ENCODE measurements at regions not wholly inside any gene's neighbourhood (a gene's known extent, or its start where the extent isn't known, plus 50 kb on each side); places are given as distances from the start of the nearest gene placed in this dataset.

- Histone ChIP-seq H3K36me3 (replicated peaks in 1 of 2; ENCODE audit: control insufficient read depth in 2 of 2, insufficient read depth in 2 of 2, low read length in 2 of 2) (no peaks in the 10 kb centered on the region), H3K9ac (ENCODE audit: low read depth, low read length, poor library complexity) (no peak overlapping the region), H2BK12ac (ENCODE audit: low read length) (no peak overlapping the region), H3K9me3 (replicated peaks in 1 of 2; ENCODE audit: control insufficient read depth in 2 of 2, insufficient read depth in 1 of 2, low read depth in 1 of 2, low read length in 2 of 2) (no peaks in the 10 kb centered on the region), H3K79me1 (ENCODE audit: low read depth, low read length) (no peaks in the 10 kb centered on the region), H3K14ac (ENCODE audit: low read length) (no peak overlapping the region), H3K4me1 (ENCODE audit: control insufficient read depth in 2 of 2, insufficient read depth in 1 of 2, low read depth in 1 of 2, low read length in 2 of 2) (no peaks in the 10 kb centered on the region), H2BK120ac (ENCODE audit: low read depth, low read length) (no peak overlapping the region), H3K4me2 (ENCODE audit: insufficient read depth, low read length, poor library complexity, severe bottlenecking) (no peak overlapping the region), H2BK5ac (ENCODE audit: low read length) (no peak overlapping the region), H4K8ac (ENCODE audit: low read depth, low read length) (no peak overlapping the region), H3K23ac (ENCODE audit: low read depth, low read length, poor library complexity) (no peak overlapping the region), H2AK5ac (ENCODE audit: low read depth, low read length) (no peak overlapping the region), H2AFZ (ENCODE audit: low read length) (no peak overlapping the region), H3K27ac (replicated peaks; ENCODE audit: low read length) (no peak overlapping the region), H4K91ac (ENCODE audit: low read depth, low read length, poor library complexity) (no peak overlapping the region), H3K27me3 (ENCODE audit: control insufficient read depth in 3 of 3, insufficient read depth in 3 of 3, low read depth in 1 of 3, low read length in 3 of 3) (peaks cover 0 to 11% (median 0%) of the 10 kb centered on the region in 3 experiments), H2BK15ac (ENCODE audit: low read length) (no peak overlapping the region), H3K4me3 (ENCODE audit: low read length in 2 of 2) (no peak overlapping the region), H3K18ac (ENCODE audit: low read length) (no peak overlapping the region), H3K4ac (ENCODE audit: low read length) (no peak overlapping the region)
- no peak for DNase-seq (ENCODE audit: low spot score)
- WGBS, 2 donors (ENCODE audit: extremely low coverage in 2 of 2, insufficient read length in 2 of 2, insufficient replicate concordance in 1 of 2): no CpG with 5 or more reads among the region's 3 CpGs
Measured at GRCh38 chrX:128883650-128884049, 639.6 kb downstream of the SMARCA1 start.

- H3K18ac ChIP-seq (ENCODE audit: low read length): no peak overlapping the region
- H2BK15ac ChIP-seq (ENCODE audit: low read length): no peak overlapping the region
- H2BK12ac ChIP-seq (ENCODE audit: low read length): no peak overlapping the region
- H2BK120ac ChIP-seq (ENCODE audit: low read depth, low read length): no peak overlapping the region
- no peak overlapping the region for H3K14ac ChIP-seq (ENCODE audit: low read length)
- no peaks in the 10 kb centered on the region for H3K36me3 ChIP-seq (replicated peaks in 1 of 2; ENCODE audit: control insufficient read depth in 2 of 2, insufficient read depth in 2 of 2, low read length in 2 of 2)
- H3K9ac ChIP-seq (ENCODE audit: low read depth, low read length, poor library complexity): no peak overlapping the region
- no peak overlapping the region for H3K27ac ChIP-seq (replicated peaks; ENCODE audit: low read length)
- H3K9me3 ChIP-seq (replicated peaks in 1 of 2; ENCODE audit: control insufficient read depth in 2 of 2, insufficient read depth in 1 of 2, low read depth in 1 of 2, low read length in 2 of 2): no peaks in the 10 kb centered on the region
- no peak for DNase-seq (ENCODE audit: low spot score)
- no peak overlapping the region for H4K91ac ChIP-seq (ENCODE audit: low read depth, low read length, poor library complexity)
- no peak overlapping the region for H3K23ac ChIP-seq (ENCODE audit: low read depth, low read length, poor library complexity)
- no peak overlapping the region for H2AK5ac ChIP-seq (ENCODE audit: low read depth, low read length)
- H2BK5ac ChIP-seq (ENCODE audit: low read length): no peak overlapping the region
- H3K27me3 ChIP-seq (ENCODE audit: control insufficient read depth in 3 of 3, insufficient read depth in 3 of 3, low read depth in 1 of 3, low read length in 3 of 3): no peaks in the 10 kb centered on the region
- no peak overlapping the region for H2AFZ ChIP-seq (ENCODE audit: low read length)
- no peak overlapping the region for H3K4me3 ChIP-seq (ENCODE audit: low read length in 2 of 2)
- no peak overlapping the region for H3K4ac ChIP-seq (ENCODE audit: low read length)
- no peaks in the 10 kb centered on the region for H3K79me1 ChIP-seq (ENCODE audit: low read depth, low read length)
- H3K4me1 ChIP-seq (ENCODE audit: control insufficient read depth in 2 of 2, insufficient read depth in 1 of 2, low read depth in 1 of 2, low read length in 2 of 2): no peaks in the 10 kb centered on the region
- no peak overlapping the region for H4K8ac ChIP-seq (ENCODE audit: low read depth, low read length)
- H3K4me2 ChIP-seq (ENCODE audit: insufficient read depth, low read length, poor library complexity, severe bottlenecking): no peak overlapping the region
Measured at GRCh38 chrX:128870361-128870760, 652.9 kb downstream of the SMARCA1 start.

GRCh38 chrX:128862557-128862956, 660.7 kb downstream of the SMARCA1 start:
- no peak for DNase-seq (ENCODE audit: low spot score)
- H3K4ac ChIP-seq (ENCODE audit: low read length): no peak overlapping the region
- no peak overlapping the region for H3K9ac ChIP-seq (ENCODE audit: low read depth, low read length, poor library complexity)
- no peak overlapping the region for H3K4me2 ChIP-seq (ENCODE audit: insufficient read depth, low read length, poor library complexity, severe bottlenecking)
- H3K27ac ChIP-seq (replicated peaks; ENCODE audit: low read length): no peak overlapping the region
- no peaks in the 10 kb centered on the region for H3K27me3 ChIP-seq (ENCODE audit: control insufficient read depth in 3 of 3, insufficient read depth in 3 of 3, low read depth in 1 of 3, low read length in 3 of 3)
- H2BK5ac ChIP-seq (ENCODE audit: low read length): no peak overlapping the region
- H3K14ac ChIP-seq (ENCODE audit: low read length): no peak overlapping the region
- no peak overlapping the region for H2BK120ac ChIP-seq (ENCODE audit: low read depth, low read length)
- no peak overlapping the region for H4K8ac ChIP-seq (ENCODE audit: low read depth, low read length)
- H3K36me3 ChIP-seq (replicated peaks in 1 of 2; ENCODE audit: control insufficient read depth in 2 of 2, insufficient read depth in 2 of 2, low read length in 2 of 2): no peaks in the 10 kb centered on the region
- H4K91ac ChIP-seq (ENCODE audit: low read depth, low read length, poor library complexity): no peak overlapping the region
- no peaks in the 10 kb centered on the region for H3K9me3 ChIP-seq (replicated peaks in 1 of 2; ENCODE audit: control insufficient read depth in 2 of 2, insufficient read depth in 1 of 2, low read depth in 1 of 2, low read length in 2 of 2)
- no peaks in the 10 kb centered on the region for H3K79me1 ChIP-seq (ENCODE audit: low read depth, low read length)
- no peak overlapping the region for H2AFZ ChIP-seq (ENCODE audit: low read length)
- H3K23ac ChIP-seq (ENCODE audit: low read depth, low read length, poor library complexity): no peak overlapping the region
- no peak overlapping the region for H3K18ac ChIP-seq (ENCODE audit: low read length)
- H2AK5ac ChIP-seq (ENCODE audit: low read depth, low read length): no peak overlapping the region
- no peak overlapping the region for H2BK12ac ChIP-seq (ENCODE audit: low read length)
- no peak overlapping the region for H2BK15ac ChIP-seq (ENCODE audit: low read length)
- WGBS, 2 donors (ENCODE audit: extremely low coverage in 2 of 2, insufficient read length in 2 of 2, insufficient replicate concordance in 1 of 2): no CpG with 5 or more reads among the region's 2 CpGs
- no peaks in the 10 kb centered on the region for H3K4me1 ChIP-seq (ENCODE audit: control insufficient read depth in 2 of 2, insufficient read depth in 1 of 2, low read depth in 1 of 2, low read length in 2 of 2)
- H3K4me3 ChIP-seq (ENCODE audit: low read length in 2 of 2): no peak overlapping the region

GRCh38 chrX:128848374-128848773, 674.9 kb downstream of the SMARCA1 start:
- DNase-seq (ENCODE audit: low spot score): no peak
- Histone ChIP-seq H2AFZ (ENCODE audit: low read length) (no peak overlapping the region), H3K14ac (ENCODE audit: low read length) (no peak overlapping the region), H3K79me1 (ENCODE audit: low read depth, low read length) (no peaks in the 10 kb centered on the region), H3K9ac (ENCODE audit: low read depth, low read length, poor library complexity) (no peak overlapping the region), H3K4me1 (ENCODE audit: control insufficient read depth in 2 of 2, insufficient read depth in 1 of 2, low read depth in 1 of 2, low read length in 2 of 2) (no peaks in the 10 kb centered on the region), H3K9me3 (replicated peaks in 1 of 2; ENCODE audit: control insufficient read depth in 2 of 2, insufficient read depth in 1 of 2, low read depth in 1 of 2, low read length in 2 of 2) (no peaks in the 10 kb centered on the region), H2BK12ac (ENCODE audit: low read length) (no peak overlapping the region), H4K91ac (ENCODE audit: low read depth, low read length, poor library complexity) (no peak overlapping the region), H2AK5ac (ENCODE audit: low read depth, low read length) (no peak overlapping the region), H3K36me3 (replicated peaks in 1 of 2; ENCODE audit: control insufficient read depth in 2 of 2, insufficient read depth in 2 of 2, low read length in 2 of 2) (no peaks in the 10 kb centered on the region), H3K23ac (ENCODE audit: low read depth, low read length, poor library complexity) (no peak overlapping the region), H2BK15ac (ENCODE audit: low read length) (no peak overlapping the region), H3K18ac (ENCODE audit: low read length) (no peak overlapping the region), H3K4me2 (ENCODE audit: insufficient read depth, low read length, poor library complexity, severe bottlenecking) (no peak overlapping the region), H2BK120ac (ENCODE audit: low read depth, low read length) (no peak overlapping the region), H2BK5ac (ENCODE audit: low read length) (no peak overlapping the region), H4K8ac (ENCODE audit: low read depth, low read length) (no peak overlapping the region), H3K27ac (replicated peaks; ENCODE audit: low read length) (no peak overlapping the region), H3K4ac (ENCODE audit: low read length) (no peak overlapping the region), H3K4me3 (ENCODE audit: low read length in 2 of 2) (no peak overlapping the region), H3K27me3 (ENCODE audit: control insufficient read depth in 3 of 3, insufficient read depth in 3 of 3, low read depth in 1 of 3, low read length in 3 of 3) (no peaks in the 10 kb centered on the region)
- WGBS, 2 donors (ENCODE audit: extremely low coverage in 2 of 2, insufficient read length in 2 of 2, insufficient replicate concordance in 1 of 2): no CpG with 5 or more reads among the region's 3 CpGs
